ENCODE measurements at regions not wholly inside any gene's neighbourhood (a gene's known extent, or its start where the extent isn't known, plus 50 kb on each side); places are given as distances from the start of the nearest gene placed in this dataset.

GRCh38 chr2:210915912-210916311 is 359.5 kb downstream of the CPS1 start:
- no peak for TF ChIP-seq CTCF (optimal IDR thresholded peaks at IDR 0.05 in 1 of 3, IDR thresholded peaks at IDR 0.05 in 1 of 3, conservative IDR thresholded peaks at IDR 0.05 in 1 of 3; ENCODE audit: extremely low read depth in 1 of 3, insufficient read depth in 2 of 3, low read length in 3 of 3)
- no peak for TF ChIP-seq EZH2 (IDR thresholded peaks at IDR 0.05; ENCODE audit: low read length)

Measured in keratinocyte (primary cell).